CD1c-positive myeloid dendritic cell (primary cell): ENCODE measurements at regions not wholly inside any gene's neighbourhood (a gene's known extent, or its start where the extent isn't known, plus 50 kb on each side); places are given as distances from the start of the nearest gene placed in this dataset.

Source experiments
- DNase-seq: peaks from one replicate; pipeline ENCODE4 v3.0.0-alpha.2; 2016; ENCODE audit errors: extremely low spot score

GRCh38 chr15:46548989-46549388, 914.2 kb downstream of the SQOR start:
- DNase-seq: no peak

- DNase-seq: no peak
Observed at GRCh38 chr15:46552316-46552715, 917.5 kb downstream of the SQOR start.

- no peak for DNase-seq
Observed at GRCh38 chr15:46555547-46555946, 920.7 kb downstream of the SQOR start.

GRCh38 chr15:46556010-46556409, 921.2 kb downstream of the SQOR start:
- DNase-seq: no peak

DNA sequence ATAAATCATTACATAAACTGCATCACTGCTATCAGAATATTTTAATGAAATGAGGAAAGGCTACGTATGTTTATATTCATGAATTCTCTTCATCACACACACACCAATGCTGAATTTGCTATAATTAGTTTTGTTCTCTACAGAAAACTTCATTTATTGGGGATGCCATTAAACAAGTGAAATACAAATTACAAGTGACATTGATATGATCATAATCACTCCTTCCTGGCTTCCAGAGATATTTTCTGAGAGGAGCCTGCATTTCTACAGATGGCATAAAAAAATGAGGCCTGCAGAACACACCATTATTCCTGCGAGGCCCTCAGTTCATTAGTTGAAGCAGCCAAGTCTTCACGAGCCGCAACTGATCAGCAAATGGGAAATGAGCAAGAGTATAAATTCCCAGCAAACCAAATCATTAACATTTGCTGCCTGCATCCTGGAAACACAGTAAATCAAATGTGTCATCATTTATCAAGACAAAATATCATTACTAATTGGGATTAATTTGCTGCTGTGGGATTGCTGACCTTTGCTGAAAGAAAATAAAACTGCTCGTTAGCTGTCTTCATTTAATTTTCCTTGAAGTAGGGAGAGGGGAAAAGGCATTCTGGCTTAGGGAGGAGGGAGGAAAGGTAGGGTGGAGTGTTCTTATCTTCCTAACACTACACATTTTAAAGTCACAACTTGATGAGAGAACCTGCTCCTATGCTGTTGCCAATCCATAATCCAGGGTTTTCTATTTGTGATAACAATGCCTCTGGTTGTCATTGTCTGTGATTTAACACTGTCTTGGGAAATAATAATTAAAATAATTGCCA, 921.9 kb downstream of the SQOR start:
- no peak for DNase-seq

GRCh38 chr15:46567968-46568367, 933.1 kb downstream of the SQOR start:
- no peak for DNase-seq

- no peak for DNase-seq
Observed at GRCh38 chr15:46569781-46570180, 935.0 kb downstream of the SQOR start.

GRCh38 chr15:46576646-46577395, 942.0 kb downstream of the SQOR start:
- DNase-seq: no peak

GRCh38 chr15:46577767-46578166, 942.9 kb downstream of the SQOR start:
- no peak for DNase-seq

DNA sequence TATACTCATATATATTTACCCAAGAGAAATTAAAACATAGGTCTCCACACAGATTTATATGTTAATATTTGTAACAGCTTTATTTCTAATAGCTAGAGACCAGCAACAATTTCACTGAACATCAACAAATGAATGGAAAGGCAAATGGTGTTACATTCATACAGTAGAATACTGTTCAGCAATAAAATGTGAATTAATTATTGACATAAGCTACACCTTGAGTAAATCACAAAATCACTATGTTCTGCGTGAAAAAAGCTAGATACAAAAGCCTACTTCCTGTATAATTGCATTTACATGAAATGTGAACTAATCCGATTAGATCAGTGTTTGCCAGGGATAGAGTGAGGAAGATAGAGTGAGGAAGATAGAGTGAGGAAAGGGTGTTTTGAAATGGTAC, 945.7 kb downstream of the SQOR start:
- DNase-seq: no peak

- no peak for DNase-seq
Observed at GRCh38 chr15:46580924-46581323, 946.1 kb downstream of the SQOR start.

DNA sequence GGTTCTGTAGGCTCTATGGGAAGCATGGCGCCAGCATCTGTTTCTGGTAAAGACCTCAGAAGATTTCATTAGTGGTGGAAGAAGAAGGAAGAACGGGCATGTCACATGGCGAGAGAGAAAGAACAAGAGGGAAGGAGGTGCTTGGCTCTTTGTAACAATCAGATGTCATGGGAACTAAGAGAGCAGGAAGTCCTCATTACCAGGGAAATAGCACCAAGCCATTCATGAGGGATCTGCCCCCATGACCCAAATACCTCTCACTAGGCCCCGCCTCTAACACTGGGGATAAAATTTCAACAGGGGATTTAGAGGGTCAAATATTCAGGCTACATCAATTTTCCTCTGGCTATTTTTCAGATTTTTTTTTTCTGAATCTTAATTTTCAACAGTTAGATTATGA, 954.3 kb downstream of the SQOR start:
- no peak for DNase-seq

DNA sequence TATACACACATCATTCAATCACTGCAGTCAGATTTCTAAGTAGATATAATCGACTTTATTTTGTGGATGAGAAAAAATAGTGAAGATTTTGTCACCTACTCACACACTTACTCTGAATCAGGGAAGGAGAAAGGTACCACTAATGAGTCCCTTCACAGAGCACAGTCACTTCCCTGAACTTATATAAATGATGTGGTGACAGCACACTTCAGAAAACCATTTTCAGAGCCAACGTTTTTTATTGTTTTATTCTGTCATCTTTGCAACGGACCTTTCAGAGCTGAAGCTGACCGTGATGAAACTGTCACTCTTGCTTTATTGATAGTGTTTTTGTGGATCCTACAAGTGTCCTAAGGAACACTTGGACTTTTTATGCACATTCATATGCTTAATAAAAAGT, 956.6 kb downstream of the SQOR start:
- no peak for DNase-seq

- no peak for DNase-seq
Observed at GRCh38 chr15:46595016-46595415, 960.2 kb downstream of the SQOR start.

DNA sequence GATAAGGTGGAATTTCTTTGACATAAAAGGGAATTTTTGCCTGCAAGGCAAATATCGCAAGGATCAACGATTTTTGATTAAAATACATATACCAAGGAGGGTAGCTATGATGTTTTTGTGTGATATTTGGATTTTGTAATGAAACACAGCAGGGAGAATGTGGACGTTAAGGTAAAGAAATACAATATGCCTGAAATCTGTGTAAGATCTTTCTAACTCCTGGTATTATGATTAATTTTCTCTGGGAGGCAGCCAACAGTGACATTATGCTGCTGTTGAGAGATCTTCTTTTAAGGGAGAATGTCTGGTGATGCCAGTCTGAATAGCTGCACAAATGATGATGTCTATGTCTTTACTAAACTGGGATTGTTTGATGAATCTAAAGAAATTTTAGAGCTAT, 972.2 kb downstream of the SQOR start:
- no peak for DNase-seq

GRCh38 chr15:46616033-46616432, 981.2 kb downstream of the SQOR start:
- DNase-seq: no peak

- no peak for DNase-seq
Observed at GRCh38 chr15:46617507-46617906, 982.7 kb downstream of the SQOR start.

DNA sequence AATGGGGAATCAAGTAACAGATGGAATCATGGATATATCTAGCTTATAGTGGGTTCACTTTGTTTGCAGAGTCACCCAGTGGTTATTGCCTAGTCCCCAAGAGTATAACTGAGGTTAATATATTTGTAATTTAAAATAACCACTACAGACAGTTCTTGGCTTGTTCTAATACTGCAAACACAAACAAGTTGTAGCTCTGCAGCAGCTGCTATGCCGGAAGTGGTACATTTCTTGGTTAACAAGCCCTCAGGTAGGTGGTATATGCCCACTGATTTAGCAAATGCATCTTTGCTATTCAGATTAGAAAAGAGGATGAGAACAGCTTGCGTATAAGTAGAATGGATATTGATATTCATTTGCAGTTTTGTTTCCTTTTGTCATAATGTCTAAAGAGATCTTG, 984.2 kb downstream of the SQOR start:
- DNase-seq: no peak

- DNase-seq: no peak
Observed at GRCh38 chr15:46620392-46621013, 985.7 kb downstream of the SQOR start.

DNA sequence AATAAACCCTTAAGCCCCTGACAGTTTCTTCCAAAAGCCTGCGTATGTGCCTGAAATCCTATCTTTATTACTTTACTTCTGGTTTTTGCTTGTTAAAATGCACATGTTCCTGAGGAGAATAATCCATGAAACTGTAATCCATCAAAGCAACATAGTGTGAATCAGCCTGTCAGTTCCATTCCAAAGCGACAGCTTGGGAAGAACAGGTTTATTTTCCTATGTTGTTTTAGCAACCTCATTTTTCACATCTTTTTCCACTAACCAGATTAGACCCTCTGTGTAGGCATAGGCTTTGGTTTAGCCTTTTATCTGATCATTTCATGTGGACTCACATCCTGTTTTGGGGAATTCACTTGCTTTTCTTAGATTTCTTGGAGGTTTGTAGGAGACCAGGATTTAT, 988.0 kb downstream of the SQOR start:
- DNase-seq: no peak

- no peak for DNase-seq
Observed at GRCh38 chr15:46636206-46636605, 1001.4 kb downstream of the SQOR start.

DNA sequence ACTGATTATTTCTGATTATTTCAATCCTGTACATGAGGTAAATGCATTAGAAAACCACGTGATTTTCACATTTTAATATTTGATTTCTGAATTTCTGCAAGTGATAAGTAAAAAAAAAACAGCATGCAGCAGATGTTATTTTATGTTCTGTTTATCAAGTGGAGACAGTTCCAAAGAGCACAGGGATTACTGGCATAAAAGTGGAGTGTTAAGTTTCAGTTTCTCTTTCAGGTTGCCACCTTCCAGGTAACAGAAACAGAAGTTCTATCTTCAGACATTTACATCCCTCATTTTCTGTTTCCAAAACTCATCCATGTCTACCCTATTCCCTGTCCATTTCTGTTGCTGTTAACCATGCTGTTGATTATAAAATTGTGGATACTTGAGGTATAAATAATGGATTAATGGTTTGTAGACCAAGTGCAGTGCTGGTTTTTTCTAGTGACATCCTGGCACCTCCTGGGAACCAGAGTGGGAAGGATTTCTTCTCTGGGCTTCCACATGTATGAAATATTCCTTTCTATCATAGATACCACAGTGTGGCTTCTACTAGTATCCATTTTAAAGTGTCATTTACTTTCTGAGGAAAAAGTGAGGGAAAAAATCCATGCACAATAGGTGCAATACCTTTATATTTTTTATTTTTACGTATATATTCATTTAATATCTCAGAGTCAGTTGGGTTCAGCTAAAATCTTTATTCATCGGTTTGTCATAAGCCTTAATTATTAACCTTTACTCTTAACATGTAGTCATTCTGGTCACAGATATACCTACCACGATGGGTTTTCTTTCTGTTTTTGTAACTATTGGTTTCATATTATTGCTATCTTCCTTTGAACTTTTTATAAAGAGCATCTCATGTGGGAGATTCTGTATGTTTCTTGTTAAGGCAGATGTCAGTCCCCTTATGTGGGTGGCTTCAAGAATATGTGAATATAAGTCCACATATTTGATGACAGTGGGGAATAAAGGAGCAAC, 1010.0 kb downstream of the SQOR start:
- no peak for DNase-seq
